CD4-positive, alpha-beta T cell treated with Interferon gamma for 1 hour (primary cell): ENCODE measurements at regions not wholly inside any gene's neighbourhood (a gene's known extent, or its start where the extent isn't known, plus 50 kb on each side); places are given as distances from the start of the nearest gene placed in this dataset.

Experiments used
- DNase-seq: peaks from one replicate; pipeline ENCODE4 v3.0.0-alpha.2; 2020

DNA sequence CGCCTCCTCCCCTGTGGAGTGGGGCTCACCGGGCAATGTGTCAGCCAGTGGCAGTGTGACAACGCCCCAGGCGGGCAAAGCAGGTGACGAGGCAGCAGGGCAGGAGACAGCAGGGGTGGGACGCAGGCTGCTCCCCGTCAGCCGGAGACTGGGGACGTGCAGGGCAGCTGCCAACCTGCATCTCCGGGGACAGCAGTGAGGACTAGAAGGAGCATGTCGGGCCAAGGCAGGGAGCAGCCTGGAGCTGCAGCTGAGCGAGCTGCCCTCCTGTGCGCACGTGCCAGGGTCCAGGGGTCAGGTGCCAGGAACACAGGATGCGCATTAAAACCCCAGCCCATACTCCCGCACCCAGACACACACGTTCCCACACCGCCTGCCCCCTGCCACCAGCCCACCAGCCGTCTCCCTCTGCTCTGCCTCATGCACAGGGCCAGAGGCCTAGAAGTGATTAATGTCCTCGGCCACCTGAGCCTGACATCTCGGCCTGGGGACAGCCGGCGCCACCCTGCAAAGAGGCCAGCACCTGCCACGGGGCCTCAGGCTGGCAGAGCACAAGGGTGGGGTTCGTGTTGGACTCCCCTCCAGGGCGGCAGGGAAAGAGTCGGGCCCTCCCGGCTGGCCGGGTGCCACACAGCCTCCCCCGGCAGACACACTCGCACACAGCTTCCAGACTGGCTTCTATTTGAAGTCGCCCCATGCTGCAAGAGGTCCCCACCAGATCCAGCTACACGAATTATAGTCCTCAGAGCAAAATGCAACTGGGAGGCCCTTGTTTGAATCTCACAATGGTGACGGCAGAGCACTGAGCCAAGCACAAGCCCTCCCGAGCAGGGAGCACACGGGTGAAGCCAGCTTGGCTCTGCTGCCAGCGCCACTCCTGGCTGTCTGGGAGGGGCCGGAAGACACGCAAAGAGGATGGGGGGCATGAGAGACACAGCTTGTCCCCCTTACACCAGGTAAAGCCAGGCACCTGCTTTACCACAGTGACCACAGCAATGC lies 90.4 kb downstream of the RBFOX3 start:
- no peak for DNase-seq

DNA sequence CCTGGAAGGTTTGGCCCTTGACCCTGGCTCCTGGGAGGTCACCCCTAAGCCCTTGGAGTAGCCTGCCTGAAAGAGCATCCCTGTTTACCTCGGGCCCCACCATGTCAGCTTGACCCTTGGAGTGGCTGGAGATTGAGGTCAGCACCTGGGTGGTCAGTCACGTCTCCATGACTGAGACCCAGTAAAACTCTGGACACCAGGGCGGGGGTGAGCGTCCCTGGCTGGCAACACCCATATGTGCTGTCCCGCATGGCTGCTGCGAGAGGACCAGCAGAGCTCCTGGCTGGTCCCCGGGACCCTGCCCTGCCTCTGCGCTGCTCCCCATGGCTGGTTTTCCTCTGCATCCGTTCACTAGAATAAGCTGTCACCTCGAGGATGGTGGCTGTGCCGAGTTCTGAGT lies 91.2 kb downstream of the RBFOX3 start:
- no peak for DNase-seq

DNA sequence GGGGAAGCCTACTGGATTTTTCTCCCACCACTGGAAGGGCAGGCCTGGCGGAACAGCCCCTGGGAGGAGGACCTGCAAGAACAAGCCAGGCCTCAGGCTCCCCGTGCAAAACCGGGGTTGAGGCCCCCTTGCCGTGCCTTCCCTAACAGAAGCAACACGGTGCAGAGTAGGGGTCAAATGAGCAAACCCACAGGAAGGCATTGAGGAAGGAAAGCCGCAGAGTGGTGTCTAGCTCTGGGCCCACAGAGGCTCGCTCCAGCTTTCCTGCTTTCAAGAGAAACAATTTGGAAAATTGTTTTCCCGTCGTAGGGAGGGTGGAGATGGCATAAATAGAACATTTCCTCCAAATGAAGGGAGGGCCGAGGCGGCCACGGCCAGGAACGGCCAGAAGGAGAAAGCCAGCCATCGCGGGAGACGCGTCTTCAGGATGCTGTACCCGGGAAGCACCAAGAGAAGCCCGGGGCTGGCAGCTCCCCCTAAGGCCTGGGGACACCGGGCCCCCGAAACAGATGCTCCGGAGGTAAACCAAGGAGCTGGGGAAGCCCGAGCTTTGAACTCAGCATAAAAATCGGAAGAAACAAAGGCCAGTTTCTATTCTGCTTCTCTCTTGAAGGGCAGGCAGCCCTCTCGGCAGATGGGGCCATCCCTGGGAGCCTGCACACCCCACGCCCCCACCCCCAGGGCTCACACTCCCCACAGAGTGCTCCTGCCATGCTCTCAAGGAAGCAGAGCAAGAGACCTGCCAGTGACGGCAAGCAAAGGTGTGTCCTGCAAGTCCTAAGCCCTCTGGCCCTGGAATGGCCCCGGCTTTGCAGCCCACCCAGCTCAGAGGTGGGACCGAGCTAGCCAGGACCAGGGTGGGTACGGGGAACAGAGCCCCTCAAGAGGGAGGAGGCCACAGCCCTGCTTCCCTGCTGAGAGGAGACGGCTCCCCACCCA lies 92.0 kb downstream of the RBFOX3 start:
- DNase-seq, result no peak

DNA sequence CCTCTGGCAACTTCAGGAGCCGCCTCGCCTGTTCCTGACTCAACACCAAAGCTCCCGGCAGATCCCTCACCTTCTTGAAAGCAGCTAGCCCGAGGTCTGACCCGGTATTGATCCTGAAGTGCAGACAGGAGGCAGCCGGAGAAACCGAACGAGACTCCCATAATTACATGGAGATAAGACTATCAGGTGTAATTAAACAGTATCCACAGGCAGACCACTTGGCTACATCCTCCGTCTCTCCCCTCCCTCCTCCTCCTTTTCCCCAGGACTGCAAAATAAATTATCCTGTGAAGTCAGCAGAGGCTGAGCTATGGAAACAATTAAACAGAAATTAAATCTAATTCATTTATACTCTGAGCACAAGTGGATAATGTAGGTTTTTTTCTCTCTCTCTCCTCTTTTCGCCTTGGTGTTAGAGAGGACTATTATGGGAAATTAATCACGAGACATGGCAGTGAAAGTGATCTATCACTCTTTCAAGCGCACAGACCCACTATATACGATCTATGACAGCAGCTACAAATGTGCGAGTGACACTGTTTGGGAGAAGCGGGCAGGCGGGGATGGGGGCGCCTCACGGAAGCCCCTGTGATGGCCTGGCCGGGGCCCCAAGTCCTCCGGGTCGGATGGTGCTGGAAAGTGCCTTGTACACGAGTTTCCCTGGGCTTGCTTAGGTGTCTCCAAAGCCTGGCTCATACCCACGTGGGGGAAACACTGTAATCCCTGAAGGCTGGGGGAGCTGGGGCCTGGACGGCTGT lies 92.8 kb downstream of the RBFOX3 start:
- DNase-seq, result no peak

DNA sequence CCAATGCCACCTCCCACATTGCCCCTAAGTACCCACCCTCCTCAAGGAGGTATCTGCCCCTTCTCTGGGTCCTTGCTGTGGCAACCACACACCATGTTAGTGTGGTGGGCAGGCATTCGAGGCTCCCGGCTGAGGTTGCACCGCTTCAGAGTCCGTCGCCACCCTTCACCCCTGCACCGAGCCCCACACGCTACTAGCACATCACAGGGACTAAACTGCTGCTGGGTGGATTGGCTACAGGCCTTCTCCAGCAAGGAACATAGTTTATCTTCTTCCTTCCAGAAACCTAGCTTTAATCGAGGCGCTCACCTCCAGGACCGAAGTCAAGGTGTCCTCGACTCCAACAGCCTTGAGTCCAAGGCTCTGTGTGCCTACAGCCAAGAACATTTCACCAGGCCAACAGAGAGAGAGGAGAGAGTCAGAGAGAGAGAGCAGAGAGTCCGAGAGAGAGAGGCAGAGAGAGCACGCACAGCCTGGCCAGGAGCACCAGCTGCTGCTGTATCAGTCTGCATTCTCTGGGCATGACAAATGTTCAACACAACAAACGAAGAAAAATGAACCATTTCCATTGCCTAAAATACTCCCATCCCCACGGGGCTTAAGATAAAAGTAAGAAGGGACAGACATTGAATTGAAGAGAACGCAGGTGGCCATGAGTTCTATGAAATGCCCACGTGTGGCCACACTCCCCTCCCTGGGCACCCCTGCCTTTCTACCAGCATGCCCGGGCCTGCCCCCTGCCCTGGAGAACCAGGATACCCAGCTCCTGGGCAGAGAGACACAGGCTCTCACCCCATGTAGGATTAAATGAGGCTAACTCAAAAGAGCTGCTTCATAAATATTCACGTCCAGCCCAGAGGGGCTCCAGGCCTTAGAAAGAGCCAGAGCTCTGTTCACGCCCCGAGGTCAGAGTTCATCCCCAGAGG lies 94.9 kb downstream of the RBFOX3 start:
- DNase-seq, result no peak

DNA sequence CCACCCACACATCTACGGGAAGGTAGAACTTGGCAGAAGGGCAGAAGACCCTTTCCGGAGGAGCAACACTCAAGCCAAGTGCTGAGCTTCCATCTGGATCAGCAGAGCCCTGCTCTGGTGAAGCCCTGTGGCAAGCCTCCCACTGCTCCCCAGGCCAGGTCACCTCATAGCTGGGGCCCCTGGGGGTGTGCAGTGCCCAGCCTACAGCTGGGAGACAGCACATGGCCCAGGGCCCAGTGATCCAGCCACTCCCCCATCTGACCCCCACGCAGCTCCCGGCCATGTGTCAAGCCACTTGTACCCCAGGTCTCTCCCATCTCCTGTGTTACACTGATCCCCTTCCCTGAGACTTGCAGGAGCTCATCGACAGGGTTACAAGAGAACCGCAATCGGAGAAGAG lies 95.7 kb downstream of the RBFOX3 start:
- DNase-seq, result no peak

DNA sequence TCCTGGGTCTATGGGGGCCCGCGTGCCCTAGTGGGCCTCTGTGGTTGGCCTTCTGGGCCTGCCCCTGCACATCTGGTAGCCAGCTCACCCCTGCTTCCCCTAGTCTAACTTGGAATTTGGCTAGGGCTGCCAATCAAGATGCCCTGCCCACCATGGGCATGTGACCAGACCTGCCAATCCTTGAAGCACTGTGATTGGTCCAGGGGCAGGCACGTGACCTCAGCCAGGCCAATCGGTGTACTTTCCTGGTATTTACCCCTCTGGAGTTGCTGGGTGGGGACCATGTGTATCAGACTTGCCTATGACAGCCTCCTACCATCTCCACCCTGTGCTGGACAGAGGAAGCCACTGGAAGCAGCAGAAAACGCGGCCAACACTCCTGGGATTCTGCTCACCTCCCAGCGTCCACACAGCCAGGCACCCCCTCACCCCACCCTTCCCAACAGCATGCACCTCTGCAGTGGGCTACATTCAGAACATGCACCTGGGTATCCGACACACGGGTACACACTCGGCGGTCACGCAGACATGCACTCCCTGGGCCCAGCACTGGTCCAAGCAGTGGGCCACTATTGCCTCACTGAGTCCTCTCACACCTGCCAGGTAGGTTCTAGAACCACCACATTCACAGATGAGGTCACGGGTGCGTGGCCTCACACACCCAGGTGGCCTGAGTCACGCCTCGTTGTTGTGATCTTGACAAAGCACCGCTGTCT lies 96.9 kb downstream of the RBFOX3 start:
- no peak for DNase-seq

DNA sequence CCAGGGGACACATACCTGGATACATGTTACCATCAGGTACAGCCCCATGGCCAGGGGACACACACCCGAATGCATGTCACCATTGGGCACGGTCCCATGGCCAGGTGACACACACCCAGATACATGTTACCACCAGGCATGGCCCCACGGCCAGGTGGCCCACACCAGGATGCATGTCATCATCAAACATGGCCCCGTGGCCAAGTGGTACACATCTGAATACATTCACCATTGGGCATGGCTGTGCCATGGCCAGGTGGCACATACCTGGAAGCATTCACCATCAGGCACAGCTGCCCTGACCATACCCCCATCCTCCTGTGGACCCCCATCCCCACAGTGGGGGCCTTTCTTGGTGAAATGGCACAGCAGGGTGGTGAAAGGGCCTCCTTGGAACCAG lies 97.6 kb downstream of the RBFOX3 start:
- no peak for DNase-seq

DNA sequence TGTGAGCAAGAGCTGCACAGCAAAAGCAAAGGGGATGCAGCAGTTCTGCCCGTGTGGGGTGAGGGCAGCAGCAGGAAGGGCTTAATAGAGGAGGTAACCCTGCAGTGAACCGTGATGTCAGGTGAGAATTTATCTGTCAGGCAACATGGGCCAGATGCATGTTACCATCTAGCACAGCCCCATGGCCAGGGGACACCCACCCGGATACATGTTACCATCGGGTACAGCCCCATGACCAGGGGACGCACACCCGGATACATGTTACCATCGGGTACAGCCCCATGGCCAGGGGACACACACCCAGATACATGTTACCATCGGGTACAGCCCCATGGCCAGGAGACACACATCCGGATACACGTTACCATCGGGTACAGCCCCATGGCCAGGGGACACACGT lies 99.4 kb downstream of the RBFOX3 start:
- DNase-seq, result no peak

DNA sequence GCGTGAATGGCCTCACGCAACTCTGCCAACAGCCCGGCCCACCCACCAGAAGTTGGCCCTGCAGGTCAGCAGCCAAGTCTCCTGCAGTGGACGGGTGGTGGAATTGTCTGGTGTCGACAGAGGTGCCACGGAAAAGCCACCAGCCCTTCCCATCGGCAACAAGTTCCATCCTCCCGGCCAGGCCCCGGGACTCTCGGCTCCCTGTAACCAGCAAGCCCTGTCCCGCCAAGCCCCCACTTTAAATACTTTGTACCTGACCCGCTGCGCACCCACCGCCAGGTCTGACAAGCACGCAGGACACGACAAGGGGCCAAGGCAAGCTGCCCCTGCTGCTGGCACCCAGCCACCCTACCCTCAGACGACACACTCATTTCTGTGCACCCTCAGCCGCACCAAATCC lies 100.8 kb downstream of the RBFOX3 start:
- DNase-seq, result no peak

DNA sequence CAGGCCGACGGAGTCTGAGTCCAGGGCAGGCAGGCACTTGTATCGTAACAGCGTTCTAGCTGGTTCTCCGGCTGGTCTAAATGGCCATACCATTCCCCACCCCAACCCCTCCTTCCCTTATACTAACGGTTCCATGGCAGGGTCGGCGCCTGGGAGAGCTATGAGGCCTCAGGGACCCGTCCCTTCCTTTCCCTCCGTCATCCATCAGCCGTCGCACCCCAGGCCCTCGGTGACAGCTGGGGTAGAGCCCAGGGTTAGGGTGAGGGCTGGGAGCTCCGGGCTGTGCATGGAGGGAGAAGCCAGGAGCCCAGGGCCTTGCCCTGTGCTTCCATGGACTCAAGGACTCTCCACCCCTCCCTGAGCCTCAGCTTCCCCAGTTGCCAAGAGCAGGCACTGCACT lies 101.4 kb downstream of the RBFOX3 start:
- DNase-seq, result no peak

DNA sequence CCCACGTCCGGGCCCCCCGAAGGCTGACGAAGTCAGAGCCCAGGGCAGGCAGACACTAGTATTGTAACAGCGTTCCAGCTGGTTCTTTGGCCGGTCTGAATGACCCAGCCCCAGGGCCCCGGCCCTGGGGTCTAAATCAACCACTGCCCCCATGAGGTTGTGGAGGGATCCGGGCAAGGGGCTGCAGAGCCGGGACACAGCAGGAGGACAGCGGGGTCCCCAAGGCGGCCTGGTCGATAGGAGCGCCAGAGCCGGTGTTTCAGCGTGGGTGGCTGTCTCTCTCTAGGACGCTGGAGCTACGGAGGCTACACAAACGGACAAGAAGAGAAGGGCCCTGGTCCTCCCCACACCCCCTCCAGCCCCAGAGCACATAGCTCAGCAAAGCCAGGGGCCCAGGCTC lies 101.8 kb downstream of the RBFOX3 start:
- no peak for DNase-seq

DNA sequence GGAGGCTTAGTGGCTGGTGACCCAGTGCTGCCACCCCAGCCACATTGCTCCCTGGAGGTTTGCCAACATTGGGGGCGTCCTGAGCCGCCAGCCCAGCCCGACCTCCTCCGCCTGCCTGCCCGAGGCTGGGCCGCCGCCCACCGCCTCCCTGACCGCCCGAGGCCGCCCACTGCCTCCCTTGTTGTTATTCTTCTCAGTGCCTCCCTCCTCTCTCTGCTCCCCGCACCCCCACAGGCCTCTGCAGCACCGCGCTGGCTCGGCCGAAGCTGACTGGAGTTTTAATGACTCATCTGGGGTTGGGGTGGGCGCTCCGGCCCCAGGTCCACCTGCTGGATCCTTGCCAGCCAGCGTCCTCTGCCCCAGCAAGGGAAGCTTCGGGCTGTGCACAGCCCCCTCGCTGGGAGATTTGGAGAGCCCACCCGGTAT lies 102.5 kb downstream of the RBFOX3 start:
- no peak for DNase-seq

DNA sequence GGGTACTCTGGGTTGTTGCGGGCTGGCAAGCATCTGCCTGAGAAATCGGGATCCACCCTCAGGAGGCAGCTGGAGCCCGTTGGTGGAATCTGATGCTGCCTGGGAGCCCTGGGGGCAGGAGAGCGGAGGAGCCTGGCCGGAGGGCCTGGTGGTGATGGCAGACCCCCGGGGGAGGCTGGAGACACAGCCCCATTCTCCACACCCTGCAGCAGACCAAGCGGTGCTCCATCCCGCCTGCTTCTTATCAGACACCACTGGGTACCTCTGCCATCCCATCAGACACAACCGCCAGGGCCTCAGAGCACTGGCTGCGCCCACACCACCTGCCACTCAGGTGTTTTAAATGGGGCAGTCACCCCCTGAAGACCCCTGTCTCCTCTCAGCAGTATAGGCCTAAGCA lies 103.9 kb downstream of the RBFOX3 start:
- no peak for DNase-seq

DNA sequence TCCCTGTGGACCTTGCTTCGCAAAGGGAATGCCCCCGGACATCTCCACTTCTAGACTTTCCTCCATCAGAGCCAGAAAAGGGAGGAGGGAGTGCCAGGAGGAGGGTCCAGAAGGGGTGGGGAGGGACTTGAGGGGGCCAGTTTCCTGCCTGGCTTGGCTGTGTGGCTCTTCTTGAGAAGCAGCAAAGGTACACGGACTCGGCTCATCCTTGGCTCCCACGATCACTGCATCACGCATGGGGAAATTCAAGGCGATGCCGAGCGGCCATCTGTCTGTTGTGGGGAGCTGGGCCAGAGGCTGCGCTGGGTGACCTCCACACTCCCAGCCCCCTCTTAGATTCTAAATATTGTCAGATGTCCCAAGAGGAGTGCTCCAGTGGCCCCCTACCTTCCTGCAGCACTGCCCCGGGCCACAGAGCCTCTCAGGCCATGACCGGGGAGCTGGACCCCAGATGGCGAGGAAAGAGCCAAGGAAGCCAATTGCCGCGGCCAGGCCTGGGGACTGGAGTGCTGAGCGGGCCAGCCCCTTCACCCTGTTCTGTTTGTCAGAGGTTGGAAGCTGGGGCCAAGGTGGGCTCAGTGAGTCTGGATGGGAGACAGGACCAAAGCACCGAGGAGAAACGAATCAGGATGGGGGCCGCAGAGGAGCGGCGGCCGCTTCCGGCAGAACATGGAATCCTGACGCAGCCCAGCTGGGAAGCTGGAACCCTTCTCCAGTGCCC lies 104.5 kb downstream of the RBFOX3 start:
- DNase-seq, result no peak

DNA sequence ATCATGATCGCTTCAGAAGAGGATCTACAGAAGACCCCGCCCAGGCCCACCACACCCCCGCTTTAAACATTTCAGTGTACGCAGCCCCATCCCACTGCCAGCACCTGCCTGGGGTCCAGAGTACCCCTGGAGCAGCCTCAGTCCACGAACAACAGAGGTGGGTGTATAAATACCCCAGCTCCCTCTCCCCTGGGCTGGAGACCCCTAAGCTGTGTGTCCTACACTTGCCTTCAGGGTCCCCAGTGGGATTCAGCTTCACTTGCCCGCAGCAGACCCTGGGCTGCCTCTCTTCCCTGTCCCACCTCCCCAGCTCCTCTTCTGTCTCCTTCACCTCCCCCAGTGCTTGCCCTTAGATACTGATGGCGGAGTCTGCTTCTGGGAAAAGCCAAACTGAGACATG lies 105.7 kb downstream of the RBFOX3 start:
- no peak for DNase-seq

DNA sequence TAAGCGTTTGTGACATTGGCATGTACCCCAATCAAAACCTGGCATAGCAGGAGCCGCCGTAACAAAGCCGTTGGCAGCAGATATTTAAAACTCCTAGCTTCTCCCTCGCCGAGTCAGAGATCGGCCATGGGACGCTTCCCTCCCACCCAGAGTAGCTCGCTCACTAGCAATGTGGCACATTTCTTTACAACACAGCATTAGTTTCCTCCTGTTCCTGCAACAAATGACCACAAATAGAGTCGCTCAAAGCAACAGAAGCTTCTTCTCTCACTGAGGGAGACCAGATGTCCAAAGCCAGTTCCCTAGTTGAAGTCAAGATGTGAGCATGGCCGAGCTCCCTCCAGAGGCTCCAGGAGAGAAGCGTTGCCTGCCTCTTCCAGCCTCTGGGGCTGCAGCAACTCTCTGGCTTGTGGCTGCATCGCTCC lies 106.7 kb downstream of the RBFOX3 start:
- DNase-seq, result no peak

DNA sequence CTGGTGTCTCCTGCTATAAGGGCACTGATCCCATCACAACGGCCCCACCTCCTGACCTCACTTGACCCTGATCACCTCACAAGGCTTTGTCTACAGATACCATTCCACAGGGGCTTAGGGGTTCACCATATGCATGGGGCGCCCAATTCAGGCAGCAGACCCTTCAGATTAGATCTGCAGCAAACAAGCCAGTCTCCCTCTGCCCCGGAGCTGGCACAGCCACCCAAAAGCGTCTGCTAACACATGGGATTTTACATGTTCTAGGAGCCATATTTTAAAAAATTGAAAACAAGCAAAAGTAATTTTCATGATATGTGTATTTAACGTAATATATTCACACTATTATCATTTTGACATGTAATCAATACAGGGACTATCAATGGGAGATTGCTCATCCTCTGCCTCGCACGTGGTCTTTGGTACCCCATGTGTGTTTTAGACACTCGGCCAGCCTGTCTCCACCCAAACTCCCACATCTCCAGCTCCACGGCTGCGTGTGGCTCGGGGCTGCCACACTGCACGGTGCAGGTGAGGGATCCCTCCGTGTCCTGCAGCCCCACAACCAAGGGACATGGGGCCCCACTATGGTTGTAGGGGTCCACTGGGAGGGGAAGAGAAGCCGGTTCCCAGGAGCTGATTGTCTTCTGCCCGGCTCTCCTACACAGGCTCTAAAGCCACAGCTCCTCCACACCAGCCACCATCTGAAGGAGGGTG lies 107.6 kb downstream of the RBFOX3 start:
- no peak for DNase-seq

DNA sequence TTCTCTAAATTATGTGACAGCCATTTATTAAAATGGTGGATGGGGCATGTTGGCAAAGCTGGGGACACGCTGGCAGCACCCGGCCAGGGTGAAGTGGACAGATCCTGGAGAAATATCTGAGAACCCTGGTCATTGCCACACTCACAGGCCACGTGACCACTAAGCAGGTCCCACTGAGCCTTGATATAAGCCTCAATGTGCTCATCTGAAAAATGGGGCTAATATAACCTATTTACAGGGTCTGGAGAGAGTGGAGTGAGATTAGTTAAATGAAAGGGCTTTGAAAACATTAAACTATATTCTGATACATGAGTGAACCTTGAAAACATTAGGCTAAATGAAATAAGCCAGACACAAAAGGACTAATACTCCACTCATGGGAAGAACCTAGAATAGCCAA lies 108.9 kb downstream of the RBFOX3 start:
- no peak for DNase-seq
